GM19324 (cell line): ENCODE measurements at regions not wholly inside any gene's neighbourhood (a gene's known extent, or its start where the extent isn't known, plus 50 kb on each side); places are given as distances from the start of the nearest gene placed in this dataset.

ENCODE experiments used
- ATAC-seq: cut with Tn5 transposase; IDR thresholded peaks from one replicate; pipeline ENCODE4 v1.9.1; 2021; ENCODE audit warnings: mild to moderate bottlenecking, moderate library complexity; ENCODE audit not compliant: unreplicated experiment, low FRiP score

DNA sequence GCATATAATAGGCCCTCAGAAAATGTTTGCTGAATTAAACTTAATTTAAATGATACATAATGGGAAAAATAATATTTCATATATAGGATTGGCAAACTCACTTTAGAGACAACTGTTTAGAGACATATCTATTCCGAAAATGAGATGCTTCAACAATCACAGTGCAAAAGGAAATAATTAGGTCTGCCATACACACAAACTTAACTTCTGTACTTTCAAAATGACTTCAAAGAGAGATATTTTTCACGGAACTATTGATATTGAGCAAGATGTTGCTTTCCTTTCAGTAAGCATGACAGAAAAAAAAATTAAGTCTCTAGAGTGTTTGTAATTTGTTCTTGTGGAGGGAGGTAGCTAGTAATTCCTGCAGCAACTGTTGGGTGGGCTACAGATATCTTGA, 769.5 kb downstream of the TUSC7 start:
- ATAC-seq = peak; percentile 55

DNA sequence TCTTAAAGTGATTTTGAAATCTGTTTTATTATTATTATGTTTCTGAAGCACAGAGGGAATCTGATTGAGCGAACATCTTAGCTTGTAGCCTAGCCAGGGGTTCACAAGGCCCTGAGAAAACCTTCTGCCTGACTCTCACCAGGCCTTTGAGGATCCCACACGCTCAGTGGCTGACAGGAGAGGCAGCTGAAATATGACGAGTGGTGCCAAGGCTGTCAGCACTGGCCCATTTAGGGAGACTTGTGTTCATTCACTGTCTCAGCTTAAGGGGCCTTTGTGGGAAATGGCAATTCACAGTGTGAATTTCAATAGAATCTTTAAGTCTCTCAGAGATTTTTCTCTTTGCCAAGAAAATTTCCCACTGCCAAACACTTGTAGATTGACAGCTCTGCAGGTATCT, 770.9 kb downstream of the TUSC7 start:
- ATAC-seq = no peak

DNA sequence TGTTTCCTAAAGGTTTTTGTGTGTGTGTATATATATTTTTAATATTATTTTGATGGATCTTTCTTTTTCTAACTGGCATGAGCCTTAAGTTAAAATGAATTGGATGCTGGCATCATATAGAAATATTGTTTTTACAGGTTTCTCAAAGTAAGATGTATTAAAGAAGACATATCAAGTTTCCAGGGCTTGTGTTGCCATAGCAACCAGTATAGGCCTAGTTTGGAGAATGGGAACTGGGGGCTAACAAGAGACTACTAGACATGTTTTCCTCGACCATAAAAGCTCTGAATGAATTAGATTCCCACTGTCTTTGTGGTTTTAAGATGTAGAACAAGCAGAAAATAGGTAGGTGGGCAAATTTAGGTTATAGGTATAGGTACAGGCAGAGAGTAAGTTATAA, 771.4 kb downstream of the TUSC7 start:
- ATAC-seq = no peak

DNA sequence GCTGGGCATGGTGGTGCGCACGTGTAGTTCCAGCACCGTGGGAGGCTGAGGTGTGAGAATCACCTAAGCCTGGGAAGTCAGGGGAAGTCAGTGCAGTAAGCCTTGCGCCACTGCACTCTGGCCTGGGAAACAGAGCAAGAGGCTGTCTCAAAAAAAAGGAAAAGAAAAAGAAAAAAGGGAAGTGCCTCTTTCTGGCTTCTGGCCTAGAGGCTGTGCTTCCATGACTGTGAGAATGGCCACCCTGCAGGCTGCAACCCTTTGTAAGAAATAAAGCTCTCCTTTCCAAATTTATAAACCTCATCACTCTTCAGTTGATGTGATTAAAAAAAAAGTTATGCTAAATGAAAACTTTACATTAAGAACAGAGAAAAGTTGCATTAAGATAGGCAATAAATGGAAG, 774.3 kb downstream of the TUSC7 start:
- no peak for ATAC-seq

DNA sequence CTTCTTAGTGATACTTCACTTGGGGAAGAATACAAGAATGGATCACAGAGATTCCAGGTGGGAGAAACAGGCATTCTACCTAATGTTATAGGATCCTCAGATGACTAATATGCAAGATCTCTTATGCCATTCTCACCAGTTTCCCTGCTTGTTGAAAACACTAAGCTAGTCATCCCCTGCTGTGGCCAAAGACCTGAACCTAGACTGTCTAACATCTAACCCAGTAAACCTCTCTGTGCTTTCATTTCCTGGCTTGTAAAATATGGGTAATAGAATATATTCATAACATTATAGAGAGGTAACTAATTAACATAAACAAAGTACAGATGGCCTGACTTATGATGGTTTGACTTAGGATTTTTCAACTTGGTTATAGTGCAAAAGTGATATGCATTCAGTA, 776.3 kb downstream of the TUSC7 start:
- no peak for ATAC-seq

DNA sequence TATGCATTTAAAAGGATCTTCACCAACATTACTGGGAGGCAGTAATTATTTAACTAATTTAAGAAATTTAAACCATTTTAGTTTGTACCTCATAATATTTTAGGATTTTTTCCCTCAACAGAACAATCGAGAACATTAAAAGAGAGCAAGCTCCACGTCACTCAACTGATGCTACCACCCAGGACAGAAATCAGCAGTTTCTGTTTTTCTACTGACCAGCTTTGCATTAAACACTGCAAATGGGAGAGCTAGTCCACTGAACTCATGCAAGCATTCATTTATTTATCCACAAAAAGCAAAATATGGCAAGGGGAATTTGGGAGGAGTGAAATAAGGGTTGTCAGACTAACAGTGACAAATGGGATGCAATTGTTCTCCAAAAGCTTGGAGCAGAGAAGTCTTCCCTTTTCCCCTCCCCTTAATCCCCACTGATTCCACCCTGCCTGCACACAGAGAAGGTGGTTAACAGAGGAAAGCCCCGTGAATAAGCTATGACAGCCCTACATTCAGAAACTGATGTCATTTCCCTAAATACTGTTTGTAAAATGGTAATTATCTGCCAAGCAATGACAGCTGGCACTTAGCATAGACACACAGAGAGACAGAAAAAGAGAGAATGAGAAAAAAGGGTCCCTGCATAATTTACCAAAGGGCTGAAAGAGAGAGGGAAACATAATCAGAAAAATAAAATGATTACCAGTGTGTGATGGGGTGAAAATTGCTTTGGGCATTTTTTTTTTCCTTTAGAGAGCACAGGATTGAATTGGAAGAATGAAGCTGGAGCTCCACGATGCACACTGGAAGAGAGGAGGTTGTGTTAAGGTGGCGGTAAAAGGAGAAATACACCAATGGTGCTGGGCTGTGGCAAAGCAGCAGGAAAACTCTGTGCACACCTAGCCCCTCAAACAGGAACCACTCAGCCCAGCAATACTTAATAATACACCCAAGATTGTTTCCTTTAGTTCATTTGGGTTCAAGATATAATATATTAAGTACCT, 777.4 kb downstream of the TUSC7 start:
- peak; percentile 81 for ATAC-seq

DNA sequence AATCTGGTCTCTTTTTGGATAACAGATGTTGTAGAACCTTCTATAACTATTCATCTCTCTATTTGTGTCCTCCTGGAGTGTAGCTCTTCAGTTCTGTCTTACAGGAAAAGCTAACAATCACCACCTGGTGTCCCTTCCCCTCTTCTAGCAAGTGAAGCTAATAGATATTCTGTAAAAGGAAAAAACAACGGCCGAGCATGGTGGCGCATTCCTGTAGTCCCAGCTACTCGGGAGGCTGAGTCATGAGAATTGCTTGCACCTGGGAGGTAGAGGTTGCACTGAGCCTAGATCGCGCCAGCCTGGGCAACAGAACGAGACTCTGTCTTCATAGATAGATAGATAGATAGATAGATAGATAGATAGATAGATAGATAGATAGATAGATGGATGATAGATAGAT, 779.4 kb downstream of the TUSC7 start:
- no peak for ATAC-seq

DNA sequence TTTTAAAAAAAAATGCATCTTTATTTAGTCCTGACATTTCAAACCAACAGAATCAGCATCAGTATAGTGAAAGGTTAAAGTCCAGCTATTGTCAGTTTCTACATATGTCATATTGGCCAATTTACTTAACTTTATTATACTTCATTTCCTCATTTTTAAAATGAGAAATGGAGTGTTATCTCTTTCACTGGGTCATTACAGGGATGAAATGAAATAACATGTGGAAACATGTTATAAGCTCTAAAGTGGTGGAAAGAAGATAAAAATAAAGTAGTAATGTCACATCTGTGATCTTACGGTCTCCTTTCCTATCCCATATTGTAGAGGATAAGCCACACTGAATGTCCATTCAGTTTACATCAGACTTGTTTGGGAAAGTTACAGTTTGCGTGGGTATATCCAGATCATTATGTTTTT, 780.1 kb downstream of the TUSC7 start:
- ATAC-seq = no peak

DNA sequence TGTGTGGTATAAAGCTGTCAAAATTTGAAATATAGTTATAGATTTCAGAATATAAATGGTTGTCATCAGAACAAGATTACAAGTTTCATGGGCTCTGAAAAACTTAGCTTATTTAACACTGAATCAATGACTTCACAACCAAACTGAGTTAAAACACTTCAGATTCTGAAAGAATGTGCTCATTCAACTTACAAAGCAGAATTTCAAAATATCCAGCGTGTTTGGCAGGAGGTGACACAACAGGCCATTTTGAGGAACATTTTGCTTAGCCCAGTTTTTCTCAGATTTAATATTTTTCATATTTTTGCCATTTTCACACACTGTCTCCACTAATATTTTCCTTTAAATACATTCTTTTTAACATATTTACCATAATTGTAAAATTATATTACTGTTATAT, 781.1 kb downstream of the TUSC7 start:
- no peak for ATAC-seq

DNA sequence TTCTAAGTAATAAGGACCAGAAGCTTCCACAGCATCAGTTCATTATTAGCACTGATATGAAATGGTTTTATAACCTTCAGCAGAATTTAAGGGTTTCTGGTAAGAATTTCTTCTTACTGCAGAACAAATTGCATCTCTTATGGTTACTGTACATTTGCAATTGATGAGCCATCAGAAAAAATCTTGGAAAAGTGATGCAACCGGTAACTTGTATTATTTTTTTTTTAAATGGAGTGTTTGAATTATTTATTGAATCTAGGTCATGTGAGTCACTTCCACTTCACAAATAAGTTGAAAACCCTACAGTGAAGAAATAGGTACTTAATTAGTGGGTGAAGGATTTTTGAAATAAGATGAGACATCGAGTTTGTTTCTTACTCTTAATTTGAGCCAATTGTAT, 786.0 kb downstream of the TUSC7 start:
- ATAC-seq = no peak

DNA sequence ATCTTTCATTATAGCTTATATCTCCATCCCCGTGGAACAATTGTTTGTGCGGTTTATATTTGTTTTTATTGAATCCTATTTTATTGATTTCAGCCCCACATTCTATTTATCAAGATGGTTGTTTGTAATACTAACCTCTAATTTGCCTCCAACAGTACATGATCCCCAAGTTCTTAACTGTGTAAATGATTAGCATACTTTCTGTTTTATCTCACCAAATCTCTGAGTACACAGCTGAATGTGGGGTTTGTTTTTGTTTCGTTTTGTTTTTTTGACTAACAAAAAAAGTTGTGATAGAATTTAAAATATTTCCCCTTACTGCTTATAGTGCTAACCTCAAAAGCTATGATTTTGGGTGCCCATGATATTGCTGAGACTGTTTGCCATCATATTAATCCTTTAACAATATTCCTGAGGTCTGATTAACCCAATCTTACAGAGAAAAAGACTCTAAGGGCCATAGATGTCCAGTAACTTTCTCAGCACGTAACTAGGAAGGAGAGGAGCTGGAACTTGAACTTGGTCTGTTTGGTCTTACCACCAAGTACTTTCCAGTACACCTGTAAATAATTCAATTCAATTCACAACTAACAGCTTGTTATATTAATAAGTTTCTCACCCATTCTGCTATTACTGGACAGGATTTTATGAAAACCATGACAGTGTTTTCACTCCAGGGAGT, 789.8 kb downstream of the TUSC7 start:
- peak; percentile 88 for ATAC-seq

DNA sequence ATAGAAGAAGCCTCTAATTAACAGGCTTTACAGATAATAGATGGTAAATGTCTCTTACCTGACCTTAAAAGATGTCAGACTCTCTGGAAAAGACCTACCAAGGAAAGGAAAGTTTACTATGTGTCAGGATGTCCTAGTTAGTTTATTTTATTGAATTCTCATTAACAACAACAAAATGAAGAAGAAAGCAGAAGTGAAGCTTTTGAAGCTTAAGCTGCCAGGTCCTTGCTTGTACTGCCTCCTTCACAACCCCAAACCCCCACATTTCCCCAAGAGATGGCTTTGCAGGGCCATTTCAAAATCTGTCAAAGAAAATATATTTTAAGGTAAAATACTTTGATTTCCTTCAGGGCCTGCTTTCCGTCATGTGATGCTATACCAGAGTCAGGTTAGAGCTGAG, 798.4 kb downstream of the TUSC7 start:
- no peak for ATAC-seq

DNA sequence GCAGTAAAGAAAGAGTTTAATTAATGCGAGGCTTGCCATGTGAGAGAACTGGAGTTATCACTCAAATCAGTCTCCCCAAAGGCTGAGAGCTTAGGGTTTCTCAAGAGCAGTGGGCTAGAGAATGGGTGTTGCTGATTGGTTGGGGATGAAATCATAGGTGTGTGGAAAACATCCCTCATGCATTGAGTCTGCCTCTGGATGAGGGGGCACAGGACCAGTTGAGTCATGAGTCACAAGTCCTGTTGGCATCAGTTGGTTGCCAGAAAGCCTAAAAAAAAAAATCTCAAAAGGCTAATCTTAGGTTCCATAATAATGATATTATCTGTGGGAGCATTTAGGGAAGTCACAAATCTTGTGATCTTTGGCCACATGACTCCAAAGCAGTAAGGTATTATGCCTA, 800.3 kb downstream of the TUSC7 start:
- no peak for ATAC-seq

DNA sequence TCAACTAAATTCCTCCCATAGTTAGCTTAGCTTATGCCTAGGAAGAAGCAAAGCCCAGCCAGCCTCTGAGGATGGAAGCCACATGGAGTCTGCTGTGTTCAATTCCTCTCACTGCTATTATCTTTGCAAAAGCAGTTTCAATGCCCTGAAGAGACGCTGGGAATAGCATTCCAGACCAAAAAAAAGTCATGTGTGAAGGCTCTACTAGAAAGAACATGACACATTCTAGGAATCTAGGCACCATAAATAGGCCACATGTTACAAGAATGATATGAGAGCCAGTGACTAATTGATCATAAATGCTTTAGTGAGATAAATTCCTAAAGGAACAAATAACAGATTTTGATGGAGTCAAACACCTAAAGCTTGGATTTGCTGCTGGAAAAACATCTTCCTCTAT, 800.8 kb downstream of the TUSC7 start:
- no peak for ATAC-seq

DNA sequence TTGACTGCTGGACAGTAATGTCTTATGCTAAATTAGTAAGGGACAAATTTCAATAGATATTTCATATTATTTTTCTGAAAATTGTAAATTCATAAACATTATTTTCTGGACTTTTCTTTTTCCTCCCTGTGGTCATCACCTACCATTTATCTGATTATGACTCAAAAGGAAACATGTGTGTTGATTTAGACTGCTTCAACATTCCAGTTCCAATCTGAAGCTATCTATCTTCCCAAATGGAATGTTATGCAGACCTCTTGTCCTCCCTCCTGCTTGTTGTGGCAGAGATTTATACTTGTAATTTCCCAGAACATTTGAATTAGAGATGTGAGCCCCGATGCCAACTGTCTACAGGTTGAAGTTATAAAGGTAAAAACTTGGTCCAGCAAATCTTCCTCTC, 803.4 kb downstream of the TUSC7 start:
- no peak for ATAC-seq

DNA sequence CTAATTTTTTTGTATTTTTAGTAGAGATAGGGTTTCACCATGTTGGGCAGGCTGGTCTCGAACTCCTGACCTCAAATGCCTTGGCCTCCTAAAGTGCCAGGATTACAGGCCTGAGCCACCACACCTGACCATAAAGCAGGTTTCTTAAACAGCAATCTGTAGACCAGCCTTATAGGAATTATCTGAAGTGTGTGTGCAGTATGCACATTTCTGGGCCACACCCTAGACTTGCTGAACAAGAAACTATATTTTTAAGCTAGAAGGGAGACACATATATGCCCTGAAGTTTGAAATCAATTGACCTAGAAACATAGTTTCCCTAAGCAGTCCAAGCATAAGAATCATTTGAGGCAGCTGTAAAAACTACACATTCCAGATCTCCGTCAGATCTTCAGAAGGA, 805.7 kb downstream of the TUSC7 start:
- ATAC-seq = no peak

DNA sequence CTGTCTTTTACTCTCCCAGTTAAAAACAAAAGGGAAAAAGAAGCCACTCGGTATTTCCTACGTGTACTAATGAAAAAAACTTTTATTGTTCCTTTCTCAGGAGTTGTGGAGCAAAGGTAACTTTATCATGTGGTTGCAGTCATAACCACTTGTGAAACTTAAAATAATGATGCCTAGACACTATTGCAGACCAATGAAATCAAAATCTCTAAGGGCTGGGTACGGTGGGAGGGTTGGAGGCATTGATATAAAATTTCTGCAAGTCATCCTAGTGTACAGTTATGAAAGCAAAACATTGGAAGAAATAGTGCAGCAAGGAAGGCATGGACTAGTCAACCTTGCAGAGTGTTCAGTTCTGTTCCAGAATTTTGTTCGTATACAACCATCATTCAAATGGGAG, 808.8 kb downstream of the TUSC7 start:
- ATAC-seq = no peak

DNA sequence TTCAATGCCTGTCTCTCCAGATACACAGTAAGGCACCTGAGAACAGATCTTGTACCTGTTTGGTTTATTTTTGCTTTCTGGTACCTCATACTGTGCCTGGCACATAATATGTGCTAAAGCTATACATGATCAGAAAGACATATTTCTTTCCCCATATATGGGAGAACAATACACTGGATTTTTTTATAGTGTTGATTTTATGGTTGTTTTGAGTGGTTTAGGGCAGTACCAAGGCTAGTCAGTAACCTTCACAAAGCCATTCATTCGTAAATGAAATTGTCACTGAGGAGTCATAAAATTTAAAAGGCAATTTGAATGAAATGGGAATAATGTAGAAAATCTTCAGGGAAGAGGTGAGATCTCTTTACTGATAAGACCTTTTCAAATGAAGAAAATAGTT, 810.2 kb downstream of the TUSC7 start:
- no peak for ATAC-seq

DNA sequence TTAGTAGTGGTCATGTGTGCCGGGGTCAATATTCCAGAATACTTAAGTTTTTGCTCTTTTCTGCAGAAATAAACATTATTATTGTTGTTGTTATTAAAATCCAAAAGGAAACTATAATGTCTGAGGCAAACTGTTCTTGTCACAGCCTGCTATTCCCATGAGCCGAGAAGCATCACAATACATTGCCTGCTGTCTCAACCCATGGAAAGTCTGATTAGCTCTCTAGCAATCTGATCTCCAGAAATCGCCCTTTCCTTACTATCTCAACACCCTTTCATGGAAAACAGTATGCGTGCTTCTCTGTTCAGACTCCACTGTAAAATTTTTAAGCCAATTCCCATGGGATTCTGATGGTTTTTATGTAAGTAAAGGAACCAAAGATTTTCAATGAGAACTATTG, 811.0 kb downstream of the TUSC7 start:
- no peak for ATAC-seq

DNA sequence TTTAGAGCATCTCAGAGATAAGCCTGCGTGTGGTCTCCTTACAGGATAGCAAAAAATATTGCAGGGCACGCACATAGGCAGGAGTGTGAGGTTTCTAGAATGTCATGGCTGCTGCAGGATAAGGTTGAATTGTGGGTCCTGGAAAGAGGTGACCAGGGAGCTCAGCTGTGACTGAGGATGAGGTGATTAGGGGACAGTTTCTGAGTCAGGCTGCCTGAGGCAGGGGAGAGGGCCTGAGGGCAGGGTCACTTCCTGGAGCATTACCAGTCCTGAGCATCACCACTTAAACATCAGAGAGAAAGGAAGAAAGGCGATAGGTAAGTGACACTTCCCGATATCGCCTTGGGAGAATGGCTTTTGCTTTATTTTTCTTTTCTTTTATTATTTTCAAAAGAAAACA, 813.8 kb downstream of the TUSC7 start:
- no peak for ATAC-seq

DNA sequence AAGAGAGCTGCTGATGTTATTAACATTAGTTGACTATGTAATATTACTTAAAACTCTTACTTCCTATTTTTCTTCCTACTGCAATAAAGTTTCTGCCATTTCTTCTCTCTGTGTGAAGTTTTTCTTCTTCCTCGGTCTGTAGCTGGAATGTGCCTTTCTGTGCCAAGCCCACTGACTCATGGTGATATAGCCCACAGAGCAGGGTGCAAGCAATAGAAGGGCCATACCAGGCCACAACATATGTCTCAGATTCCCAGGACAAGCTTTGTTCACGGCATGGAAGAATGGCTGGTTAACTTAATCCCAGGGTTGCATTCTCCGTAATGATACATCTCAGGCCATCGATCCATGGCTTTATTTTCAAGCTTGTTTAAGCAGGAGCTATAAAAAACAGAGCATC, 815.3 kb downstream of the TUSC7 start:
- no peak for ATAC-seq
